ENCODE measurements at regions not wholly inside any gene's neighbourhood (a gene's known extent, or its start where the extent isn't known, plus 50 kb on each side); places are given as distances from the start of the nearest gene placed in this dataset.

DNA sequence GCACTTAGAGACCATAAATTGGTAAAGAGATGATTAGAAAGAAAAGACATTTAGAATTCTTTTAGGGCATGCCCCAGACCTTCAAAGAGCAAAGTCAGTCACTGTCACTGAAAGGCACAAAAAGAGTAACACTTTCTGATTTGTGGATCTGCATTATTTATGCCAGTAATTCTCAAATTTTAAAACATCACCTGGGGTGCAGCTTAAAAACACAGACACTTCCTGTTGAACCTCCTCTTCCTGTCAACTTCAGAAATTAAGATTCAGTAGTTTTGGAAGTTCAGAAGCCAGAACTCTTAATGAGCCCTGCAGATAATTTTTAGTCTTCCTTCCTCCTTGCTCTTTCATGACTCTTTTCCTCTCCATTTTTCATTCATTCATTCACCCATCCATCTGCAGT, 137.5 kb downstream of the NRN1 start (continued):
- no peak for TF ChIP-seq CREM (CRISPR knock-in tag; IDR thresholded peaks at IDR 0.05)
- TF ChIP-seq OVOL2 (CRISPR knock-in tag; IDR thresholded peaks at IDR 0.05; ENCODE audit: borderline replicate concordance): no peak
- TF ChIP-seq, protein P1, sequence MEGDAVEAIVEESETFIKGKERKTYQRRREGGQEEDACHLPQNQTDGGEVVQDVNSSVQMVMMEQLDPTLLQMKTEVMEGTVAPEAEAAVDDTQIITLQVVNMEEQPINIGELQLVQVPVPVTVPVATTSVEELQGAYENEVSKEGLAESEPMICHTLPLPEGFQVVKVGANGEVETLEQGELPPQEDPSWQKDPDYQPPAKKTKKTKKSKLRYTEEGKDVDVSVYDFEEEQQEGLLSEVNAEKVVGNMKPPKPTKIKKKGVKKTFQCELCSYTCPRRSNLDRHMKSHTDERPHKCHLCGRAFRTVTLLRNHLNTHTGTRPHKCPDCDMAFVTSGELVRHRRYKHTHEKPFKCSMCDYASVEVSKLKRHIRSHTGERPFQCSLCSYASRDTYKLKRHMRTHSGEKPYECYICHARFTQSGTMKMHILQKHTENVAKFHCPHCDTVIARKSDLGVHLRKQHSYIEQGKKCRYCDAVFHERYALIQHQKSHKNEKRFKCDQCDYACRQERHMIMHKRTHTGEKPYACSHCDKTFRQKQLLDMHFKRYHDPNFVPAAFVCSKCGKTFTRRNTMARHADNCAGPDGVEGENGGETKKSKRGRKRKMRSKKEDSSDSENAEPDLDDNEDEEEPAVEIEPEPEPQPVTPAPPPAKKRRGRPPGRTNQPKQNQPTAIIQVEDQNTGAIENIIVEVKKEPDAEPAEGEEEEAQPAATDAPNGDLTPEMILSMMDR (IDR thresholded peaks at IDR 0.05): no peak
- TF ChIP-seq, protein P2, sequence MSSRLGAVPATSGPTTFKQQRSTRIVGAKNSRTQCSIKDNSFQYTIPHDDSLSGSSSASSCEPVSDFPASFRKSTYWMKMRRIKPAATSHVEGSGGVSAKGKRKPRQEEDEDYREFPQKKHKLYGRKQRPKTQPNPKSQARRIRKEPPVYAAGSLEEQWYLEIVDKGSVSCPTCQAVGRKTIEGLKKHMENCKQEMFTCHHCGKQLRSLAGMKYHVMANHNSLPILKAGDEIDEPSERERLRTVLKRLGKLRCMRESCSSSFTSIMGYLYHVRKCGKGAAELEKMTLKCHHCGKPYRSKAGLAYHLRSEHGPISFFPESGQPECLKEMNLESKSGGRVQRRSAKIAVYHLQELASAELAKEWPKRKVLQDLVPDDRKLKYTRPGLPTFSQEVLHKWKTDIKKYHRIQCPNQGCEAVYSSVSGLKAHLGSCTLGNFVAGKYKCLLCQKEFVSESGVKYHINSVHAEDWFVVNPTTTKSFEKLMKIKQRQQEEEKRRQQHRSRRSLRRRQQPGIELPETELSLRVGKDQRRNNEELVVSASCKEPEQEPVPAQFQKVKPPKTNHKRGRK (CRISPR knock-in tag; IDR thresholded peaks at IDR 0.05; ENCODE audit: borderline replicate concordance): no peak

DNA sequence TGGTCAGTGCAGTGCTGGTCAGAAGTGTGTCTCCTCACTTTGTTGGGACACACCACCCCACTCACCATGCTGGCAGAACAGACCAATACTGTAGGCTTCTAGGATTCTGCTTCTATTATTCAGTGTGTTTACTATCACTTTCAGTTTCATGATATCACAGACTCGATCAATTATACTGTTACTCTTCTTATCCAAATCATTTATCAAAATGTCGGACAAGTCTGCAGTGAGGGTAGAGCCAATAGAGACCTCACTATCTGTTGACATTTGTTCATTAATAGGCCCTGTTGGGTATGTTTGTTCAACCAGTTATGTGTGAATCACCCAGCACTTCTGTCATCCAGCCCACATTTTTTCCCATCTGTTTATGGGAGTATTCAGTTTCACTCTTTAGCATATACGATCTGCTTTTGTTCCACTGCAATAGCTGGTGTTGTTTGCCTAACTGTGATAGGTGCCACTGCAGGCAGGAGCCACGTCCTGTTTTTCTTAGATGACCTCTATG, 140.1 kb downstream of the NRN1 start:
- DNase-seq (ENCODE audit: low spot score): no peak
- H3K4me1 Mint-ChIP-seq: no peaks in the 10 kb centered on the region
- no peak for TF ChIP-seq NFE2L1 (CRISPR knock-in tag; IDR thresholded peaks at IDR 0.05)
- TF ChIP-seq, protein P3, sequence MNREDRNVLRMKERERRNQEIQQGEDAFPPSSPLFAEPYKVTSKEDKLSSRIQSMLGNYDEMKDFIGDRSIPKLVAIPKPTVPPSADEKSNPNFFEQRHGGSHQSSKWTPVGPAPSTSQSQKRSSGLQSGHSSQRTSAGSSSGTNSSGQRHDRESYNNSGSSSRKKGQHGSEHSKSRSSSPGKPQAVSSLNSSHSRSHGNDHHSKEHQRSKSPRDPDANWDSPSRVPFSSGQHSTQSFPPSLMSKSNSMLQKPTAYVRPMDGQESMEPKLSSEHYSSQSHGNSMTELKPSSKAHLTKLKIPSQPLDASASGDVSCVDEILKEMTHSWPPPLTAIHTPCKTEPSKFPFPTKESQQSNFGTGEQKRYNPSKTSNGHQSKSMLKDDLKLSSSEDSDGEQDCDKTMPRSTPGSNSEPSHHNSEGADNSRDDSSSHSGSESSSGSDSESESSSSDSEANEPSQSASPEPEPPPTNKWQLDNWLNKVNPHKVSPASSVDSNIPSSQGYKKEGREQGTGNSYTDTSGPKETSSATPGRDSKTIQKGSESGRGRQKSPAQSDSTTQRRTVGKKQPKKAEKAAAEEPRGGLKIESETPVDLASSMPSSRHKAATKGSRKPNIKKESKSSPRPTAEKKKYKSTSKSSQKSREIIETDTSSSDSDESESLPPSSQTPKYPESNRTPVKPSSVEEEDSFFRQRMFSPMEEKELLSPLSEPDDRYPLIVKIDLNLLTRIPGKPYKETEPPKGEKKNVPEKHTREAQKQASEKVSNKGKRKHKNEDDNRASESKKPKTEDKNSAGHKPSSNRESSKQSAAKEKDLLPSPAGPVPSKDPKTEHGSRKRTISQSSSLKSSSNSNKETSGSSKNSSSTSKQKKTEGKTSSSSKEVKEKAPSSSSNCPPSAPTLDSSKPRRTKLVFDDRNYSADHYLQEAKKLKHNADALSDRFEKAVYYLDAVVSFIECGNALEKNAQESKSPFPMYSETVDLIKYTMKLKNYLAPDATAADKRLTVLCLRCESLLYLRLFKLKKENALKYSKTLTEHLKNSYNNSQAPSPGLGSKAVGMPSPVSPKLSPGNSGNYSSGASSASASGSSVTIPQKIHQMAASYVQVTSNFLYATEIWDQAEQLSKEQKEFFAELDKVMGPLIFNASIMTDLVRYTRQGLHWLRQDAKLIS (CRISPR knock-in tag; IDR thresholded peaks at IDR 0.05; ENCODE audit: borderline replicate concordance): no peak
- no peak for TF ChIP-seq CREM (CRISPR knock-in tag; IDR thresholded peaks at IDR 0.05)
- TF ChIP-seq FOXP1 (CRISPR knock-in tag; IDR thresholded peaks at IDR 0.05; ENCODE audit: borderline replicate concordance): no peak
- TF ChIP-seq, protein P4, sequence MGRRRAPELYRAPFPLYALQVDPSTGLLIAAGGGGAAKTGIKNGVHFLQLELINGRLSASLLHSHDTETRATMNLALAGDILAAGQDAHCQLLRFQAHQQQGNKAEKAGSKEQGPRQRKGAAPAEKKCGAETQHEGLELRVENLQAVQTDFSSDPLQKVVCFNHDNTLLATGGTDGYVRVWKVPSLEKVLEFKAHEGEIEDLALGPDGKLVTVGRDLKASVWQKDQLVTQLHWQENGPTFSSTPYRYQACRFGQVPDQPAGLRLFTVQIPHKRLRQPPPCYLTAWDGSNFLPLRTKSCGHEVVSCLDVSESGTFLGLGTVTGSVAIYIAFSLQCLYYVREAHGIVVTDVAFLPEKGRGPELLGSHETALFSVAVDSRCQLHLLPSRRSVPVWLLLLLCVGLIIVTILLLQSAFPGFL (CRISPR knock-in tag; IDR thresholded peaks at IDR 0.05; ENCODE audit: borderline replicate concordance): no peak
- no peak for TF ChIP-seq SMAD3 (CRISPR knock-in tag; IDR thresholded peaks at IDR 0.05; ENCODE audit: borderline replicate concordance)
- TF ChIP-seq, protein P5, sequence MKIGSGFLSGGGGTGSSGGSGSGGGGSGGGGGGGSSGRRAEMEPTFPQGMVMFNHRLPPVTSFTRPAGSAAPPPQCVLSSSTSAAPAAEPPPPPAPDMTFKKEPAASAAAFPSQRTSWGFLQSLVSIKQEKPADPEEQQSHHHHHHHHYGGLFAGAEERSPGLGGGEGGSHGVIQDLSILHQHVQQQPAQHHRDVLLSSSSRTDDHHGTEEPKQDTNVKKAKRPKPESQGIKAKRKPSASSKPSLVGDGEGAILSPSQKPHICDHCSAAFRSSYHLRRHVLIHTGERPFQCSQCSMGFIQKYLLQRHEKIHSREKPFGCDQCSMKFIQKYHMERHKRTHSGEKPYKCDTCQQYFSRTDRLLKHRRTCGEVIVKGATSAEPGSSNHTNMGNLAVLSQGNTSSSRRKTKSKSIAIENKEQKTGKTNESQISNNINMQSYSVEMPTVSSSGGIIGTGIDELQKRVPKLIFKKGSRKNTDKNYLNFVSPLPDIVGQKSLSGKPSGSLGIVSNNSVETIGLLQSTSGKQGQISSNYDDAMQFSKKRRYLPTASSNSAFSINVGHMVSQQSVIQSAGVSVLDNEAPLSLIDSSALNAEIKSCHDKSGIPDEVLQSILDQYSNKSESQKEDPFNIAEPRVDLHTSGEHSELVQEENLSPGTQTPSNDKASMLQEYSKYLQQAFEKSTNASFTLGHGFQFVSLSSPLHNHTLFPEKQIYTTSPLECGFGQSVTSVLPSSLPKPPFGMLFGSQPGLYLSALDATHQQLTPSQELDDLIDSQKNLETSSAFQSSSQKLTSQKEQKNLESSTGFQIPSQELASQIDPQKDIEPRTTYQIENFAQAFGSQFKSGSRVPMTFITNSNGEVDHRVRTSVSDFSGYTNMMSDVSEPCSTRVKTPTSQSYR (CRISPR knock-in tag; IDR thresholded peaks at IDR 0.05): no peak
- TF ChIP-seq, protein P6, sequence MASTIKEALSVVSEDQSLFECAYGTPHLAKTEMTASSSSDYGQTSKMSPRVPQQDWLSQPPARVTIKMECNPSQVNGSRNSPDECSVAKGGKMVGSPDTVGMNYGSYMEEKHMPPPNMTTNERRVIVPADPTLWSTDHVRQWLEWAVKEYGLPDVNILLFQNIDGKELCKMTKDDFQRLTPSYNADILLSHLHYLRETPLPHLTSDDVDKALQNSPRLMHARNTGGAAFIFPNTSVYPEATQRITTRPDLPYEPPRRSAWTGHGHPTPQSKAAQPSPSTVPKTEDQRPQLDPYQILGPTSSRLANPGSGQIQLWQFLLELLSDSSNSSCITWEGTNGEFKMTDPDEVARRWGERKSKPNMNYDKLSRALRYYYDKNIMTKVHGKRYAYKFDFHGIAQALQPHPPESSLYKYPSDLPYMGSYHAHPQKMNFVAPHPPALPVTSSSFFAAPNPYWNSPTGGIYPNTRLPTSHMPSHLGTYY (CRISPR knock-in tag; IDR thresholded peaks at IDR 0.05): no peak
- TF ChIP-seq TP53 (CRISPR knock-in tag; IDR thresholded peaks at IDR 0.05): no peak
- no peak for TF ChIP-seq ZNF219 (CRISPR knock-in tag; IDR thresholded peaks at IDR 0.05; ENCODE audit: borderline replicate concordance)
- no peak for TF ChIP-seq ZNF317 (CRISPR knock-in tag; IDR thresholded peaks at IDR 0.05; ENCODE audit: borderline replicate concordance, low read depth)
- no peak for TF ChIP-seq TEAD1 (CRISPR knock-in tag; IDR thresholded peaks at IDR 0.05)
- TF ChIP-seq OVOL2 (CRISPR knock-in tag; IDR thresholded peaks at IDR 0.05; ENCODE audit: borderline replicate concordance): no peak
- TF ChIP-seq SMAD4 (CRISPR knock-in tag; IDR thresholded peaks at IDR 0.05): no peak
- H3K4me3 Mint-ChIP-seq: no peak overlapping the region
- ChIA-PET CTCF (no interaction called here), POLR2A (no interaction called here)
- ATAC-seq: no peak
- H3K27ac Mint-ChIP-seq: no peak overlapping the region
- peaks cover 26% of the 10 kb centered on the region for H3K9me3 Mint-ChIP-seq
- H3K36me3 Mint-ChIP-seq: peaks cover 3% of the 10 kb centered on the region
- H3K27me3 Mint-ChIP-seq (ENCODE audit: low read depth): peaks cover 17% of the 10 kb centered on the region

All from WTC11 (cell line).